T-cell (primary cell): ENCODE measurements at regions not wholly inside any gene's neighbourhood (a gene's known extent, or its start where the extent isn't known, plus 50 kb on each side); places are given as distances from the start of the nearest gene placed in this dataset.

Source experiments
- ATAC-seq, 4 experiments: fragments of 200-7000 bp in 3 of 4; fragments of 150-1000 bp in 1 of 4; cut with Tn5 transposase; replicated peaks in 1 of 4; 1 replicate in 3 of 4; 2 replicates in 1 of 4; pipeline ENCODE4 v1.10.0; 2021; ENCODE audit warnings: moderate library complexity in 3 of 4, mild to moderate bottlenecking in 2 of 4, moderate number of reproducible peaks in 1 of 4
- CTCF ChIA-PET, 2 donors: fragments of 300-600 bp; sonication (Branson Sonifier 250); formaldehyde crosslinking; loops; one replicate each; lab custom pipeline; 2022; ENCODE audit warnings: antibody characterized with exemption in 2 of 2; lab: Charles Lee
- POLR2A ChIA-PET, 2 donors: fragments of 300-600 bp; sonication (Branson Sonifier 250); formaldehyde crosslinking; loops; one replicate each; lab custom pipeline; 2022; ENCODE audit warnings: antibody characterized with exemption in 2 of 2; lab: Charles Lee
- DNase-seq, 35 experiments: peaks; one replicate each; pipeline versions ENCODE4 v3.0.0 to v3.0.0-alpha.2; 2013 to 2023
- H3K27ac ChIP-seq: one replicate; pipeline ENCODE4 v1.5.1; 2013; ENCODE audit warnings: low read length
- H3K27me3 ChIP-seq, 2 experiments: replicated peaks in 1 of 2; 1 replicate in 1 of 2; 2 replicates in 1 of 2; pipeline versions ENCODE4 v1.6.1 to v1.7.0; 2013; ENCODE audit warnings: low read length in 1 of 2, mixed read lengths in 1 of 2; ENCODE audit not compliant: control insufficient read depth in 2 of 2, insufficient read depth in 2 of 2; ENCODE audit errors: extremely low read depth in 1 of 2
- H3K36me3 ChIP-seq, 2 donors: 1 replicate in 1 of 2; 2 replicates in 1 of 2; pipeline versions ENCODE4 v1.6.1 to v1.7.0; 2013; ENCODE audit warnings: low read length in 1 of 2; ENCODE audit not compliant: control insufficient read depth in 2 of 2, insufficient read depth in 1 of 2; ENCODE audit errors: extremely low read depth in 1 of 2
- H3K4me1 ChIP-seq, 2 experiments: 1 replicate in 1 of 2; 2 replicates in 1 of 2; pipeline versions ENCODE4 v1.6.1 to v1.7.0; 2013; ENCODE audit warnings: low read length in 2 of 2, mixed read lengths in 1 of 2; ENCODE audit not compliant: insufficient read depth in 2 of 2, control insufficient read depth in 1 of 2; ENCODE audit errors: extremely low read depth in 1 of 2
- H3K4me3 ChIP-seq, 2 donors: 1 replicate in 1 of 2; 2 replicates in 1 of 2; pipeline versions ENCODE4 v1.5.1 to v1.7.0; 2013; ENCODE audit warnings: mild to moderate bottlenecking in 2 of 2, low read length in 1 of 2, moderate library complexity in 1 of 2; ENCODE audit not compliant: control insufficient read depth in 1 of 2; ENCODE audit errors: extremely low read depth in 1 of 2
- H3K9me3 ChIP-seq: 2 replicates; pipeline ENCODE4 v1.7.0; 2013
- H3K27ac Mint-ChIP-seq, 2 donors: one replicate each; pipeline ENCODE4 v1.8.0; 2020 to 2021; ENCODE audit warnings: mild to moderate bottlenecking in 2 of 2, mixed read lengths in 2 of 2
- H3K27me3 Mint-ChIP-seq, 2 donors: one replicate each; pipeline ENCODE4 v1.8.0; 2021 to 2022; ENCODE audit warnings: mixed read lengths in 2 of 2
- H3K36me3 Mint-ChIP-seq: one replicate; pipeline ENCODE4 v1.8.0; 2021; ENCODE audit warnings: mixed read lengths
- H3K4me1 Mint-ChIP-seq, 3 donors: one replicate each; pipeline ENCODE4 v1.8.0; 2020 to 2022; ENCODE audit warnings: mixed read lengths in 3 of 3, mild to moderate bottlenecking in 1 of 3
- H3K4me3 Mint-ChIP-seq, 3 donors: one replicate each; pipeline ENCODE4 v1.8.0; 2020 to 2022; ENCODE audit warnings: mild to moderate bottlenecking in 3 of 3, mixed read lengths in 3 of 3, moderate library complexity in 3 of 3
- H3K9me3 Mint-ChIP-seq, 3 donors: one replicate each; pipeline ENCODE4 v1.8.0; 2020 to 2022; ENCODE audit warnings: mixed read lengths in 3 of 3
- WGBS: methylation state at CpG from one replicate; pipeline ENCODE4 v1.1.5; 2013; ENCODE audit warnings: missing lambda C conversion rate; ENCODE audit not compliant: insufficient coverage; 5-methylcytosine and 5-hydroxymethylcytosine counted together

DNA sequence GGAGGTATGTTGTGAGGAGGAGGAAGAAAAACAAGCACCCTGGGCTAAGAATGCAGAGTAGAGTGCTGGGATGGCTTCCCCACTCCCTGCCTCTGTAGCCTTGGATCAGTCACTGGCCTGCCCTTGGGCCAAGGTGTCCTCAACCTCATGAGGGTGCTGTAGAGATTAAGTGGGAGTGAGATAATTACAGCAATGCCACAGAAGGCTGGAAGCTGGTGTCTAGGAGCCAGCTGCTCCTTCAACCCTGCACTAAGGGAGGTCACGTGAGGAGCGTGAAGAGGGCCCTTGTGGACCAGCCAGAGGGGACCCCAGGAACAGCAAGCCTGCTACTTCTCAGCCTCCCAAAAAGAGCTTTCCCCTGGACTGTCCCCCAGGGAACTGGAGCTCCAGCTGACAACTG is 95.2 kb downstream of the TTC32 start:
- peaks cover 3 to 7% of the 10 kb centered on the region in 2 donors for H3K27me3 Mint-ChIP-seq
- H3K4me1 Mint-ChIP-seq = no peaks in the 10 kb centered on the region
- ChIA-PET POLR2A (no interaction called here), CTCF (no interaction called here)
- ATAC-seq (no peak), DNase-seq (no peak)
- 100% methylated on average over 1 of the region's 2 CpGs for WGBS
- Histone ChIP-seq H3K27me3 (peaks cover 0 to 6% of the 10 kb centered on the region in 2 experiments), H3K4me3 (no peak overlapping the region), H3K9me3 (no peaks in the 10 kb centered on the region), H3K36me3 (no peaks in the 10 kb centered on the region), H3K27ac (no peak overlapping the region), H3K4me1 (no peaks in the 10 kb centered on the region)
- no peak overlapping the region for H3K4me3 Mint-ChIP-seq
- H3K27ac Mint-ChIP-seq = no peak overlapping the region
- H3K36me3 Mint-ChIP-seq = no peaks in the 10 kb centered on the region
- no peaks in the 10 kb centered on the region for H3K9me3 Mint-ChIP-seq

DNA sequence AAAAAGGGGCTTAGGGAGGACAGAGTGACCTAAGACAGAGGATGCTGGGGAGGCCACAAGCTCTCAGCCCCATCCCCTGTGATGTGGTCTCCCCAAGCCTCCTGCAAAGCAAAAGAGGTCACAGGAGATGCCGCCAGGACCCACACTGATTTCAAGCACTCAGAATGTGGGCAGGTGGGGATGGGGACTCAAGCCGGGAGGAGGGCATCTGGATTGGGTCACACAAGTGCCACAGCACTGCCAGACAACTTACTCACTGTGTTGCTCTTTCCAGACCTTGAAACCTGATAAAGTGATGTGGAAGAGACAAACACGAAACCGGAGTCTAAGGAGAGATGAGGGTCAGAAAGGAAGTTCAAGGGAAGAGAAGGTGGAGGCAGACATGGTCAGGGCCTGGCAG is 95.7 kb downstream of the TTC32 start:
- 83% methylated on average over 2 of the region's 4 CpGs for WGBS
- Mint-ChIP-seq H3K4me1 (no peaks in the 10 kb centered on the region), H3K27ac (no peak overlapping the region), H3K4me3 (no peak overlapping the region), H3K27me3 (peaks cover 3 to 7% of the 10 kb centered on the region in 2 donors), H3K36me3 (no peaks in the 10 kb centered on the region), H3K9me3 (no peaks in the 10 kb centered on the region)
- Histone ChIP-seq H3K9me3 (no peaks in the 10 kb centered on the region), H3K4me1 (no peaks in the 10 kb centered on the region), H3K36me3 (no peaks in the 10 kb centered on the region), H3K4me3 (no peak overlapping the region), H3K27me3 (peaks cover 0 to 6% of the 10 kb centered on the region in 2 experiments), H3K27ac (no peak overlapping the region)
- ChIA-PET CTCF (no interaction called here), POLR2A (interaction anchor here in 1 of 2 donors (0.6 kb wide), 1 partner anchor 173 kb away, joined by 5 read pairs; no protein-coding TSS in a partner anchor)
- DNase-seq (no peak), ATAC-seq (no peak)

DNA sequence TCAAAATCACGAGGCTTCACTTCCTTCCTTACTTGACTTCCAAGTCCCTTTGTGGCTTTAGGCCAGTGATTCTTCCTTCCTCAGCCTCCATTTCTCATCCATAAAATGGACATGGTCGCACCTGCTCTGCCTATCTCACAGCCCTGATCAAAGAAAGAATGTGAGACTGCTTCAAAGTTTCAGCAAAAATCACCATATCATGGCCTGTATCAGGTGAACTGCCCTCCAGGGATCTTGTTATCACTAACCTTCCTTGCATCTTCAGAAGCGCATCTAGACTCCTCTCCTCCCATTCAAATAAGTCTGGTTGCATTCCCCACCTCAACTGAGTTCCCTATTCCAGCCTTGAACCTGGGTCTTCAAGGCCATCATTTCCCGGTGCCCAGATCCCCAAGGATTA is 96.5 kb downstream of the TTC32 start:
- ATAC-seq (no peak), DNase-seq (no peak)
- no peaks in the 10 kb centered on the region for H3K9me3 ChIP-seq
- no peak overlapping the region for H3K27ac Mint-ChIP-seq
- ChIA-PET POLR2A (no interaction called here), CTCF (no interaction called here)
- no peak overlapping the region for H3K27ac ChIP-seq
- H3K4me1 Mint-ChIP-seq = no peaks in the 10 kb centered on the region
- 70% methylated on average over 3 of the region's 4 CpGs for WGBS
- H3K9me3 Mint-ChIP-seq = no peaks in the 10 kb centered on the region
- peaks cover 7 to 8% of the 10 kb centered on the region in 2 donors for H3K27me3 Mint-ChIP-seq
- H3K36me3 ChIP-seq = no peaks in the 10 kb centered on the region
- H3K36me3 Mint-ChIP-seq = no peaks in the 10 kb centered on the region
- H3K4me3 Mint-ChIP-seq = no peak overlapping the region
- no peak overlapping the region for H3K4me3 ChIP-seq
- H3K4me1 ChIP-seq = no peaks in the 10 kb centered on the region
- peaks cover 0 to 6% of the 10 kb centered on the region in 2 experiments for H3K27me3 ChIP-seq

DNA sequence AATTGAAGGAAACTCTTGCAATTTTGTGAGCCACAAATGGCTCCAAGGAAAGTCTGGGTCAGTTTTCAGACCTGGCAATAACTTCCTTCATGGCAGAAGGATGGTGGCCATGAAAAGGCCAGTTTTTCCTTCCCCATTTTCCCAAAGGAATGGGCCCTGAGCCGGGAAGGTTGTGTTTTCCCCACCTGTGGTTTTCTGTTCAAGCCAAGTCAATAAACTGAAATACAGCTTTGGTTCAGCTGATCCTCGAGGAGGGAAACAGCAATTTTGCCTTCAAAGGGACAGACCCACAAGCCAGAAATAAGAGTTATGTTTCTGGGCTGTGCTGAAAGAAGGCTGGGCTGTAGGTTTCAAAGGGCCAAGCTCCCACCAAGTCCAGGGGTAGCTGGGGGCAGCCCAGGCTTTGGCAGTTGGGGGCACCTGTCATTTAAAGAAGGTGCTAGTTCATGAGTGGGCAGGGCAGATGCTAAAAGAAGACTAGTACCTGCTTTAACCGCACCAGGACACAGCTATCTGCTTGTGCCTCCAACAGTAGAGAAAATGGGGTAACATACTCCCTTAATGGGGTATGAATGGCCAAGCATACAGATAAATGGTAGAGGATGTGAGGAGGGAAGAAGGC is 97.0 kb downstream of the TTC32 start:
- no peaks in the 10 kb centered on the region for H3K4me1 ChIP-seq
- Mint-ChIP-seq H3K36me3 (no peaks in the 10 kb centered on the region), H3K27me3 (peaks cover 7 to 10% of the 10 kb centered on the region in 2 donors), H3K4me3 (no peak overlapping the region), H3K9me3 (no peaks in the 10 kb centered on the region), H3K27ac (no peak overlapping the region), H3K4me1 (no peaks in the 10 kb centered on the region)
- no peak overlapping the region for H3K4me3 ChIP-seq
- no peaks in the 10 kb centered on the region for H3K9me3 ChIP-seq
- DNase-seq (no peak), ATAC-seq (no peak)
- no peaks in the 10 kb centered on the region for H3K36me3 ChIP-seq
- H3K27me3 ChIP-seq = peaks cover 0 to 7% of the 10 kb centered on the region in 2 experiments
- 67% methylated on average over 1 of the region's 3 CpGs for WGBS
- ChIA-PET POLR2A (no interaction called here), CTCF (no interaction called here)
- no peak overlapping the region for H3K27ac ChIP-seq

DNA sequence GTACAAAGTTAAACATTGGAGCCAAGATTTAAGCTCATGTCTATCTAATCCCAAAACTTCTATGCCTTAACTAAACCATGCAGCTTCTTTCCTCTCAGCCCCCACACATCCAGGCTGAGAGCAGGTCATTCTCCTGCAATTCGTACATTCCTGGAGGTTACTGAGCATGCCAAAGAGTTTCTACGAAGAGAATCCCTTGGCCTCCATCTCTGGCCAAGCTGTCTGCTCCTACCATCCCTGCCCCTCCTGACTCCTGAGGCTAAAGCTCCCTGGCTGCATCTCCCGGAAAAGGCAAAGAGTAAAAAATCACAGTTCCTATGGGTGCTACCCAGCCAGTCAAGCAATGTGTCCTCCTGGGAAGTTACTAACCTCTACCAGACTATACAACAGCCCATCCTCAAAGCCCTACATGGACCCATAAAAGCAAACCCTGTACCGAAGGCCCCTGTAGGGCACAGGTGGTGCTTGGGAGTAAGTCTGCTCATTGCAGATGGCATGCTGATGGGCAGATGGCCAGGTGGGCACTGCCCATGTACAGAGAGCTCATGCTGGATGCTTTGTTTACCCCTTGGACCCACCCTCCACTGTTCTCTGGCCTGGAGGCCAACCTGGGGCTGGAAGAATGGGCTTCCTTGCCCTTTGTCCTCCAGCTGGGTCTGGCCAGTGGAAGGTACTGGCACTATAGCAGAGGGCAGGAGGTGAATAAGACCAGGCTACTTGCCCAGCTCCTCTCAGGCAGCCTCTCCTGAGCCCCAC is 99.5 kb downstream of the TTC32 start:
- ATAC-seq (no peak), DNase-seq (no peak)
- 96% methylated on average over 4 of the region's 4 CpGs for WGBS
- Mint-ChIP-seq H3K4me1 (no peaks in the 10 kb centered on the region), H3K36me3 (no peaks in the 10 kb centered on the region), H3K4me3 (no peak overlapping the region), H3K9me3 (no peaks in the 10 kb centered on the region), H3K27me3 (peaks cover 8 to 13% of the 10 kb centered on the region in 2 donors), H3K27ac (no peak overlapping the region)
- Histone ChIP-seq H3K9me3 (no peaks in the 10 kb centered on the region), H3K27ac (no peak overlapping the region), H3K36me3 (no peaks in the 10 kb centered on the region), H3K4me3 (no peak overlapping the region), H3K4me1 (no peaks in the 10 kb centered on the region), H3K27me3 (peaks cover 0 to 14% of the 10 kb centered on the region in 2 experiments)
- CTCF ChIA-PET = interaction anchor here in 1 of 2 donors (1.0 kb wide), 1 partner anchor 40 kb away, joined by 3 read pairs; no protein-coding TSS in a partner anchor
- POLR2A ChIA-PET = no interaction called here

DNA sequence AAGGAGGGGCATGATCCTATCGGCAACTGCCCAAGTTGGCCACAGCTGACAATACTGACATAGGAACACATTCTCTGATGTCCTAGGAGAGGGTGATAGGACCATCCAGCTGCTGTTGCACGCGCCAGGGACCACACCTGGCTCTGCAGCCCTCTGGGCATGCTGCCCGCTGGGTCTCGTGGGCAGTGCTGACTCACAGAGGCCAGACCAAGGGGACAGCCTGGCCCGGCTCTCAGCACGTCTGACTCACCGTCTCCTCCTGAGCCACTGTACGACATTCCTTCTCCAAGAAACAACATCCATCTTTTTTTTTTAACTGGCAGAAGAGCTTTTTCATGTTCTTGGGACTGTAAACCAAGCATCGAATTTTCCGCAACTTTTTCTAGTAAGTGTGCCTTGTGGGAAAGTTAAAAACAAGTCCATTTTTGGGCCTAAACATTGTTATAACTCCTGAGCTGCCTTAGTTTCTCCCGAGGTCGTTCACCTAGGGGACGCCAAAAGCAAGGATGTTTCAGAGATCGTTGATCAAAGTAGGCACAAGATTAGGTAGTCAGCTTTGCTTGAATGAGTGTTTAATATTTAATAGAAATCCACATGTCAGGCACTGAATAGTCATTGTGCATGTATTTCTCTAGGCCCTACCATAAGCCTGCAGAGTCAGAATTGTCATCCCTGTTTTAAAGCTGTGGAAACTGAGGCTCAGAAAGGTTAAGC is 100.3 kb downstream of the TTC32 start:
- Histone ChIP-seq H3K4me3 (no peak overlapping the region), H3K9me3 (no peaks in the 10 kb centered on the region), H3K27ac (no peak overlapping the region), H3K4me1 (no peaks in the 10 kb centered on the region), H3K27me3 (peaks cover 0 to 9% of the 10 kb centered on the region in 2 experiments), H3K36me3 (no peaks in the 10 kb centered on the region)
- H3K4me3 Mint-ChIP-seq = no peak overlapping the region
- POLR2A ChIA-PET = no interaction called here
- H3K27ac Mint-ChIP-seq = no peak overlapping the region
- ATAC-seq = no peak
- DNase-seq = no peak
- H3K4me1 Mint-ChIP-seq = no peaks in the 10 kb centered on the region
- no peaks in the 10 kb centered on the region for H3K9me3 Mint-ChIP-seq
- CTCF ChIA-PET = interaction anchor here in 1 of 2 donors (0.6 kb wide), 1 partner anchor 15 kb away, joined by 3 read pairs; no protein-coding TSS in a partner anchor
- 81% methylated on average over 10 of the region's 15 CpGs for WGBS
- peaks cover 8 to 13% of the 10 kb centered on the region in 2 donors for H3K27me3 Mint-ChIP-seq
- H3K36me3 Mint-ChIP-seq = no peaks in the 10 kb centered on the region
